ENCODE measurements at regions not wholly inside any gene's neighbourhood (a gene's known extent, or its start where the extent isn't known, plus 50 kb on each side); places are given as distances from the start of the nearest gene placed in this dataset.

DNA sequence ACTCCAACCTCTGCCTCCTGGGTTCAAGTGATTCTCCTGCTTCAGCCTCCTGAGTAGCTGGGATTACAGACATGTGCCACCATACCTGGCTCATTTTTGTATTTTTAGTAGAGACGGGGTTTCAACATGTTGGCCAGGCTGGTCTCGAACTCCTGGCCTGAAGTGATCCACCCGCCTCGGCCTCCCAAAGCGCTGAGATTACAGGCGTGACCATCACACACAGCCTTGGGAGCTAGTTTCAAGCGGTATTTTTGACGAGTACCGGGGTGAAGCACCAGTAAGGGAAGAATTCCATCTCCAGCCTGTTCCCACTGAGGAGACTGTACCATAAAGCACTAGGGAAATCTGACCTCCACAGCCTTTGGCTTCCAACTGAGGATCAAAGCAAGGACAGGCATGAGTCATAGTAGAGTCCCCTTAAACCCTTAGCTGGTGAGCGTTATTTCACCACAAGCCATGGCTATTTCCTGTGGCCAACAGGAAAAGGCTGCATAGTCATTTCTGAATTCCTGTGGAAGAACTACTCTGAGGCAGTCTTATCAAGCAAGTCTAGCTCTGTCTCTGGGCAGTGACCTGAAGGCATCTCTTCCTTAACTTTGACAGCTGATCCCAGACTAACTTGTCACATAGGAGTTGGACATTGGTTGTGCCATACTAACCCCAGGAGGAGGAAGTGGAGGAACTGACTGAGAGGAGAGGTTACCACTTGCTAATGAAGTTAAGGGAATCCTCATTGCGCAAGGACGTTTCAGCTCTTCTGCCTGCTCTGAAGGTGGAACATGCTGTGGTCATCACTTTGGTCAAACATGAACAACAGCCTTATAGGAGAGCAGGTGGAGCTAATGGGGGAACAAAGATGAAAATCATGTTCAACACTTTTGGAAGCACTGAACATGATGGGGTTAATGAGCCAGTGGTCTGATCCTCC, 85.8 kb upstream of the DMRT1 start:
- TF ChIP-seq, protein P1, sequence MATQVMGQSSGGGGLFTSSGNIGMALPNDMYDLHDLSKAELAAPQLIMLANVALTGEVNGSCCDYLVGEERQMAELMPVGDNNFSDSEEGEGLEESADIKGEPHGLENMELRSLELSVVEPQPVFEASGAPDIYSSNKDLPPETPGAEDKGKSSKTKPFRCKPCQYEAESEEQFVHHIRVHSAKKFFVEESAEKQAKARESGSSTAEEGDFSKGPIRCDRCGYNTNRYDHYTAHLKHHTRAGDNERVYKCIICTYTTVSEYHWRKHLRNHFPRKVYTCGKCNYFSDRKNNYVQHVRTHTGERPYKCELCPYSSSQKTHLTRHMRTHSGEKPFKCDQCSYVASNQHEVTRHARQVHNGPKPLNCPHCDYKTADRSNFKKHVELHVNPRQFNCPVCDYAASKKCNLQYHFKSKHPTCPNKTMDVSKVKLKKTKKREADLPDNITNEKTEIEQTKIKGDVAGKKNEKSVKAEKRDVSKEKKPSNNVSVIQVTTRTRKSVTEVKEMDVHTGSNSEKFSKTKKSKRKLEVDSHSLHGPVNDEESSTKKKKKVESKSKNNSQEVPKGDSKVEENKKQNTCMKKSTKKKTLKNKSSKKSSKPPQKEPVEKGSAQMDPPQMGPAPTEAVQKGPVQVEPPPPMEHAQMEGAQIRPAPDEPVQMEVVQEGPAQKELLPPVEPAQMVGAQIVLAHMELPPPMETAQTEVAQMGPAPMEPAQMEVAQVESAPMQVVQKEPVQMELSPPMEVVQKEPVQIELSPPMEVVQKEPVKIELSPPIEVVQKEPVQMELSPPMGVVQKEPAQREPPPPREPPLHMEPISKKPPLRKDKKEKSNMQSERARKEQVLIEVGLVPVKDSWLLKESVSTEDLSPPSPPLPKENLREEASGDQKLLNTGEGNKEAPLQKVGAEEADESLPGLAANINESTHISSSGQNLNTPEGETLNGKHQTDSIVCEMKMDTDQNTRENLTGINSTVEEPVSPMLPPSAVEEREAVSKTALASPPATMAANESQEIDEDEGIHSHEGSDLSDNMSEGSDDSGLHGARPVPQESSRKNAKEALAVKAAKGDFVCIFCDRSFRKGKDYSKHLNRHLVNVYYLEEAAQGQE (IDR thresholded peaks at IDR 0.05; ENCODE audit: low read depth): no peak
- TF ChIP-seq RAD21 (IDR thresholded peaks at IDR 0.05; ENCODE audit: low read depth) (no peak), CREB1 (IDR thresholded peaks at IDR 0.05; ENCODE audit: low read depth) (no peak), CEBPB (IDR thresholded peaks at IDR 0.05) (peak; percentile 73; the same call in 1 of the 2 replicates), ZBTB7A (IDR thresholded peaks at IDR 0.05; ENCODE audit: low read depth) (no peak), EGR1 (IDR thresholded peaks at IDR 0.05) (no peak), TAF1 (IDR thresholded peaks at IDR 0.05; ENCODE audit: low read depth) (no peak), YY1 (IDR thresholded peaks at IDR 0.05; ENCODE audit: low read depth) (no peak), EP300 (IDR thresholded peaks at IDR 0.05; ENCODE audit: borderline replicate concordance) (no peak)
- TF ChIP-seq, protein P2, sequence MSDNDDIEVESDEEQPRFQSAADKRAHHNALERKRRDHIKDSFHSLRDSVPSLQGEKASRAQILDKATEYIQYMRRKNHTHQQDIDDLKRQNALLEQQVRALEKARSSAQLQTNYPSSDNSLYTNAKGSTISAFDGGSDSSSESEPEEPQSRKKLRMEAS (IDR thresholded peaks at IDR 0.05): no peak
